DND-41 (cell line): ENCODE measurements at regions not wholly inside any gene's neighbourhood (a gene's known extent, or its start where the extent isn't known, plus 50 kb on each side); places are given as distances from the start of the nearest gene placed in this dataset.

Experiments
- ATAC-seq: fragments of 200-7000 bp; cut with Tn5 transposase; 3 replicates; pipeline ENCODE4 v1.9.1; 2021; ENCODE audit warnings: low read depth; ENCODE audit not compliant: insufficient read depth
- DNase-seq: peaks from one replicate; pipeline ENCODE4 v3.0.0-alpha.2; 2020
- H2AFZ ChIP-seq: 2 replicates; pipeline ENCODE4 v1.6.0; 2012; ENCODE audit warnings: low read depth, low read length
- H3K27ac ChIP-seq: 2 replicates; pipeline ENCODE4 v1.5.1; 2012; ENCODE audit warnings: low read length, inconsistent platforms
- H3K27me3 ChIP-seq: fragments of 200-600 bp; sonication (generic); 2 replicates; pipeline ENCODE4 v1.6.0; 2012; ENCODE audit warnings: low read length, mild to moderate bottlenecking, inconsistent platforms; ENCODE audit not compliant: insufficient read depth, poor library complexity
- H3K36me3 ChIP-seq: 2 replicates; pipeline ENCODE4 v1.5.1; 2012; ENCODE audit warnings: low read length, inconsistent platforms; ENCODE audit not compliant: insufficient read depth
- H3K4me1 ChIP-seq: 2 replicates; pipeline ENCODE4 v1.5.1; 2012; ENCODE audit warnings: mild to moderate bottlenecking, low read length; ENCODE audit not compliant: insufficient read depth
- H3K4me2 ChIP-seq: 2 replicates; pipeline ENCODE4 v1.6.0; 2012; ENCODE audit warnings: mild to moderate bottlenecking, moderate library complexity, low read length, inconsistent platforms; ENCODE audit not compliant: insufficient read depth
- H3K4me3 ChIP-seq, 2 experiments: fragments of 200-600 bp in 1 of 2; shearing (Covaris generic) in 1 of 2; 2 replicates each; pipeline ENCODE4 v1.5.1; 2012 to 2016; ENCODE audit warnings: inconsistent platforms in 2 of 2, low read length in 2 of 2, mild to moderate bottlenecking in 2 of 2, low read depth in 1 of 2, moderate library complexity in 1 of 2
- H3K79me2 ChIP-seq: 2 replicates; pipeline ENCODE4 v1.6.0; 2012; ENCODE audit warnings: low read length, inconsistent platforms; ENCODE audit not compliant: insufficient read depth
- H3K9ac ChIP-seq: 2 replicates; pipeline ENCODE4 v1.6.0; 2012; ENCODE audit warnings: low read depth, mild to moderate bottlenecking, inconsistent platforms, low read length, moderate library complexity
- H3K9me3 ChIP-seq: 2 replicates; pipeline ENCODE4 v1.5.1; 2012; ENCODE audit warnings: low read length, moderate library complexity, mild to moderate bottlenecking, inconsistent platforms; ENCODE audit not compliant: insufficient read depth, severe bottlenecking
- H4K20me1 ChIP-seq: 2 replicates; pipeline ENCODE4 v1.6.0; 2012; ENCODE audit warnings: low read length; ENCODE audit not compliant: insufficient read depth
- EZH2 ChIP-seq: IDR thresholded peaks from 3 replicates; pipeline ENCODE4 v1.6.1; 2012; ENCODE audit warnings: borderline replicate concordance, low read depth, mild to moderate bottlenecking, moderate library complexity, low read length, inconsistent platforms; ENCODE audit not compliant: severe bottlenecking
- TF ChIP-seq, protein P1 (sequence below): IDR thresholded peaks from 2 replicates; pipeline ENCODE4 v1.5.1; 2012; ENCODE audit warnings: borderline replicate concordance, low read length, moderate library complexity, mild to moderate bottlenecking; ENCODE audit not compliant: poor library complexity, severe bottlenecking; ENCODE audit errors: extremely low read depth

DNA sequence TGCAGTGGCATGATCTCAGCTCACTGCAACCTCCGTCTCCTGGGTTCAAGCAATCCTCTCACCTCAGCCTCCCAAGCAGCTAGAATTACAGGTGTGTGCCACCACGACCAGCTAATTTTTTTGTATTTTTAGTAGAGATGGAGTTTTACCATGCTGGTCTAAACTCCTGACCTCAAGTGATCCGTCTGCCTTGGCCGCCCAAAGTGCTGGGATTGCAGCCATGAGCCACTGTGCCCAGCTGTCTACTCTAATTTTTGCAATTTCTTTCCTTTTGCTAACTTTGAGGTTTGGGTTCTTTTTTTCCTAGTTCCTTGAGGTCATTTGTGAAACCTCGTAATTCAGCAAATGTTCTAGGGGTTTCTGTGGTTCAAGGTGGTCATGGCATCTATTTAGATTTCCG, 63.7 kb upstream of the PRLR start:
- Histone ChIP-seq H3K4me1 (no peaks in the 10 kb centered on the region), H3K27me3 (peaks cover 3% of the 10 kb centered on the region), H3K4me2 (no peak overlapping the region), H3K9ac (no peak overlapping the region), H3K9me3 (no peaks in the 10 kb centered on the region), H3K4me3 (no peak overlapping the region), H3K79me2 (no peaks in the 10 kb centered on the region), H3K27ac (no peak overlapping the region), H3K36me3 (no peaks in the 10 kb centered on the region), H2AFZ (no peak overlapping the region), H4K20me1 (no peaks in the 10 kb centered on the region)
- DNase-seq (no peak), ATAC-seq (no peak)
- TF ChIP-seq, protein P1, sequence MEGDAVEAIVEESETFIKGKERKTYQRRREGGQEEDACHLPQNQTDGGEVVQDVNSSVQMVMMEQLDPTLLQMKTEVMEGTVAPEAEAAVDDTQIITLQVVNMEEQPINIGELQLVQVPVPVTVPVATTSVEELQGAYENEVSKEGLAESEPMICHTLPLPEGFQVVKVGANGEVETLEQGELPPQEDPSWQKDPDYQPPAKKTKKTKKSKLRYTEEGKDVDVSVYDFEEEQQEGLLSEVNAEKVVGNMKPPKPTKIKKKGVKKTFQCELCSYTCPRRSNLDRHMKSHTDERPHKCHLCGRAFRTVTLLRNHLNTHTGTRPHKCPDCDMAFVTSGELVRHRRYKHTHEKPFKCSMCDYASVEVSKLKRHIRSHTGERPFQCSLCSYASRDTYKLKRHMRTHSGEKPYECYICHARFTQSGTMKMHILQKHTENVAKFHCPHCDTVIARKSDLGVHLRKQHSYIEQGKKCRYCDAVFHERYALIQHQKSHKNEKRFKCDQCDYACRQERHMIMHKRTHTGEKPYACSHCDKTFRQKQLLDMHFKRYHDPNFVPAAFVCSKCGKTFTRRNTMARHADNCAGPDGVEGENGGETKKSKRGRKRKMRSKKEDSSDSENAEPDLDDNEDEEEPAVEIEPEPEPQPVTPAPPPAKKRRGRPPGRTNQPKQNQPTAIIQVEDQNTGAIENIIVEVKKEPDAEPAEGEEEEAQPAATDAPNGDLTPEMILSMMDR, result no peak
- no peak for TF ChIP-seq EZH2

DNA sequence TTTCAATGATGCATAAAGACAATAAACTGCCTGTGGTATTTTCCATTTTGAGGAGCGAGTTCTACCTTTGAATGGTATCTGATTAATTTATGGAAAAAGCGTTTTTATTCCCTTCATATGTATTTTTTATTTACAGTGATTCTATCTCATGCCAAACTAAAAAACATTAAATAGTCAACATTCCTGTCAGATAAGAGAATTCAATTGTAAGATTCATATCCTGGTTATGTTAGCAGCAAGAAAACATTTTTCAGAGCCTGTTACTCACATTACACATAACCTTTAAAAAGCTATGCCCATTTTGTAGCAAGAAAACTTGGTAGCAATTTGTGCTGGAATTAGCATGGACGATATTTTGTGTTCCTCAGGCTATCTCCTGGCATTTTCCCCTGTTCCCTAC, 55.1 kb upstream of the PRLR start:
- no peaks in the 10 kb centered on the region for H3K9me3 ChIP-seq
- H3K4me2 ChIP-seq, result no peak overlapping the region
- H3K27me3 ChIP-seq, result peaks cover 6% of the 10 kb centered on the region
- H3K9ac ChIP-seq, result no peak overlapping the region
- H2AFZ ChIP-seq, result no peak overlapping the region
- H3K4me3 ChIP-seq, result no peak overlapping the region
- H3K79me2 ChIP-seq, result no peaks in the 10 kb centered on the region
- H3K4me1 ChIP-seq, result no peaks in the 10 kb centered on the region
- ATAC-seq (no peak), DNase-seq (no peak)
- H3K36me3 ChIP-seq, result no peaks in the 10 kb centered on the region
- TF ChIP-seq EZH2, result no peak
- TF ChIP-seq, protein P1, result no peak
- no peak overlapping the region for H3K27ac ChIP-seq
- no peaks in the 10 kb centered on the region for H4K20me1 ChIP-seq

DNA sequence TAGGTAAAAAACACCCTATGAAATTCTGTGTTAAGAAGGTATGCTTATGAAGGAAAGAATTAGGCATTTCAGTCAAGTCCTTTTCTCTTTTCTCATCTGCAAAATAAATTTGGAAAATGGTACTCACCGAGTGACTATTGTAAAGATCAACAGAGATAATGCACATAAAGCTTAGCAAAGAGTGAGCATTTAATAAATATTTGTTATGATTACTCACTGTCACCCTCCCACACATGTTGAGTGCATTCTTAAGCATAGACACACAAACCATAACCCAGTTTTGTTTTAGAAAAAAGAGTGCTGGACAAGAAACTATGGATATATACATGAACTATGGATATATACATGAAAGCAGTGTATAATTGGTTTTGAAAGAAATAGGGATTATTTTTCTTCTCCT, 54.7 kb upstream of the PRLR start:
- no peak overlapping the region for H3K27ac ChIP-seq
- no peaks in the 10 kb centered on the region for H4K20me1 ChIP-seq
- H3K36me3 ChIP-seq, result no peaks in the 10 kb centered on the region
- no peaks in the 10 kb centered on the region for H3K9me3 ChIP-seq
- TF ChIP-seq EZH2, result no peak
- no peak for DNase-seq
- no peak overlapping the region for H3K4me2 ChIP-seq
- no peak overlapping the region for H3K4me3 ChIP-seq
- no peaks in the 10 kb centered on the region for H3K4me1 ChIP-seq
- H3K9ac ChIP-seq, result no peak overlapping the region
- H3K27me3 ChIP-seq, result peaks cover 6% of the 10 kb centered on the region
- H2AFZ ChIP-seq, result no peak overlapping the region
- ATAC-seq, result no peak
- no peaks in the 10 kb centered on the region for H3K79me2 ChIP-seq

DNA sequence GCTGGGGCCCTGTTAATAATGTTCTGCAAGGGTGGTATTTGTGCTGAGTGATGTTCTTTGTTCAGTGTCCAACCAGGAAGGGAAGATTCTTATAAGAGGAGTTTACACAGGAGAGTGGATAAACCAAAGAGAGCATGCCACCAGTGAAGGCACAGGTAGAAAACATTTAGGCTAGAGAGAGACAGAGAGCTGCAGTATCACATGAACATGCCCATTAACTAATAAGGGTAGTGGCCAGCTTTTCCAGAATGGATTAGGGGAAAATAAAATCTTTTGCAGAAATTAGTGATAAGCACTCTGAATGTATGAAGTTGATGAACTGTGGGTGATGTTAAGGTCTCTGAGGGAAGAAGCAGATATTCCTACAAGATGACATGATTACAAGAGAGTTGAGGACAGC, 54.1 kb upstream of the PRLR start:
- TF ChIP-seq, protein P1, result no peak
- TF ChIP-seq EZH2, result no peak
- Histone ChIP-seq H3K9me3 (no peaks in the 10 kb centered on the region), H3K27me3 (peaks cover 6% of the 10 kb centered on the region), H4K20me1 (no peaks in the 10 kb centered on the region), H3K4me3 (no peak overlapping the region), H3K36me3 (no peaks in the 10 kb centered on the region), H3K4me1 (no peaks in the 10 kb centered on the region), H3K9ac (no peak overlapping the region), H3K27ac (no peak overlapping the region), H3K4me2 (no peak overlapping the region), H3K79me2 (no peaks in the 10 kb centered on the region), H2AFZ (no peak overlapping the region)
- no peak for ATAC-seq
- DNase-seq, result no peak
